Left renal pelvis (tissue), 4 donors: ENCODE measurements at regions not wholly inside any gene's neighbourhood (a gene's known extent, or its start where the extent isn't known, plus 50 kb on each side); places are given as distances from the start of the nearest gene placed in this dataset.
"Not testable (repeated sequence)": the region's sequence is repeated elsewhere in the genome, so short reads cannot be mapped to it uniquely, and the experiment has no call there.

Experiments used
- DNase-seq, 4 donors: peaks; one replicate each; pipeline ENCODE4 v3.0.0-alpha.2; 2013; ENCODE audit warnings: low read depth in 4 of 4, low spot score in 3 of 4

- no peak for DNase-seq
Measured at GRCh38 chr10:84844461-84844860, 516.1 kb downstream of the CCSER2 start.

- no peak for DNase-seq
Measured at GRCh38 chr10:84845628-84846261, 517.4 kb downstream of the CCSER2 start.

GRCh38 chr10:84846658-84847316, 518.4 kb downstream of the CCSER2 start:
- no peak for DNase-seq

- DNase-seq, result no peak
Measured at GRCh38 chr10:84848967-84849366, 520.6 kb downstream of the CCSER2 start.

GRCh38 chr10:84850826-84851225, 522.4 kb downstream of the CCSER2 start:
- no peak for DNase-seq

GRCh38 chr10:84854439-84854838, 526.0 kb downstream of the CCSER2 start:
- no peak for DNase-seq

GRCh38 chr10:84860855-84861254, 532.5 kb downstream of the CCSER2 start:
- DNase-seq, result no peak

GRCh38 chr10:84862551-84862950, 534.2 kb downstream of the CCSER2 start:
- DNase-seq, result no peak

- DNase-seq, result no peak
Measured at GRCh38 chr10:84863675-84864074, 535.3 kb downstream of the CCSER2 start.

GRCh38 chr10:84876116-84876999, 548.0 kb downstream of the CCSER2 start:
- no peak for DNase-seq

- DNase-seq, result no peak
Measured at GRCh38 chr10:84879991-84880390, 551.6 kb downstream of the CCSER2 start.

GRCh38 chr10:84881696-84882095, 553.3 kb downstream of the CCSER2 start:
- DNase-seq, result not testable (repeated sequence)

GRCh38 chr10:84890706-84891105, 562.3 kb downstream of the CCSER2 start:
- no peak for DNase-seq

- DNase-seq, result no peak
Measured at GRCh38 chr10:84891631-84892030, 563.2 kb downstream of the CCSER2 start.

- no peak for DNase-seq
Measured at GRCh38 chr10:84895541-84895940, 567.2 kb downstream of the CCSER2 start.

GRCh38 chr10:84896909-84897308, 568.5 kb downstream of the CCSER2 start:
- DNase-seq, result no peak

GRCh38 chr10:84899268-84899667, 570.9 kb downstream of the CCSER2 start:
- DNase-seq, result no peak

GRCh38 chr10:84900141-84900540, 571.8 kb downstream of the CCSER2 start:
- no peak for DNase-seq

GRCh38 chr10:84901885-84902284, 573.5 kb downstream of the CCSER2 start:
- DNase-seq, result no peak

GRCh38 chr10:84902553-84902952, 574.2 kb downstream of the CCSER2 start:
- DNase-seq, result no peak

GRCh38 chr10:84903320-84903719, 574.9 kb downstream of the CCSER2 start:
- DNase-seq, result no peak
